22Rv1 (cell line): ENCODE measurements at regions not wholly inside any gene's neighbourhood (a gene's known extent, or its start where the extent isn't known, plus 50 kb on each side); places are given as distances from the start of the nearest gene placed in this dataset.

ENCODE experiments used
- ZFX ChIP-seq: fragments of 450-650 bp; IDR thresholded peaks from 2 replicates; pipeline ENCODE4 v1.6.1; 2017; ENCODE audit warnings: antibody characterized with exemption, borderline replicate concordance
- TF ChIP-seq, protein P1 (sequence below): fragments of 450-650 bp; IDR thresholded peaks from 2 replicates; pipeline ENCODE4 v1.5.1; 2017; ENCODE audit warnings: mild to moderate bottlenecking

DNA sequence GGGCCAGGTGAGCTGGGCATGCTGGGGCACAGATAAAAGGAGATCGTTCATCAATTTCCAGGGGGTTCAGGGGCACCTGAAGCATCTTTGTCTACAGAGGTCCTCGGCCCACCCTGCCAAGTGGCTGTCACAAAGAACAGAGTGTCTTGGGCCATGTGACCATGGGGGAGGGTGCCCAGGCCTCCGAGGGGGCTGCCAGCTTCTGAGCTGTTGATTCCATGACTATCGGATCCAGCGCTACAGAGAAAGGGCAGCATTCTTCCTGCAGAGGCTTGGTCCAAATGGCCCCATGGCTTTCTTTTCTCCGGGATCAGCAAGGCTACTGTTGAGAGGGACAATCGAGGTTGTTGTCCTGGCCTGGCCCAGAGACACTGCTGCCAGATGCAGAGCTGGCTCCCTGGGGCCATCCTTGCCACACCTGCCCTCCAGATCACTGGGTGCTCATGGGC is 289.2 kb downstream of the ZSWIM6 start:
- TF ChIP-seq, protein P1, sequence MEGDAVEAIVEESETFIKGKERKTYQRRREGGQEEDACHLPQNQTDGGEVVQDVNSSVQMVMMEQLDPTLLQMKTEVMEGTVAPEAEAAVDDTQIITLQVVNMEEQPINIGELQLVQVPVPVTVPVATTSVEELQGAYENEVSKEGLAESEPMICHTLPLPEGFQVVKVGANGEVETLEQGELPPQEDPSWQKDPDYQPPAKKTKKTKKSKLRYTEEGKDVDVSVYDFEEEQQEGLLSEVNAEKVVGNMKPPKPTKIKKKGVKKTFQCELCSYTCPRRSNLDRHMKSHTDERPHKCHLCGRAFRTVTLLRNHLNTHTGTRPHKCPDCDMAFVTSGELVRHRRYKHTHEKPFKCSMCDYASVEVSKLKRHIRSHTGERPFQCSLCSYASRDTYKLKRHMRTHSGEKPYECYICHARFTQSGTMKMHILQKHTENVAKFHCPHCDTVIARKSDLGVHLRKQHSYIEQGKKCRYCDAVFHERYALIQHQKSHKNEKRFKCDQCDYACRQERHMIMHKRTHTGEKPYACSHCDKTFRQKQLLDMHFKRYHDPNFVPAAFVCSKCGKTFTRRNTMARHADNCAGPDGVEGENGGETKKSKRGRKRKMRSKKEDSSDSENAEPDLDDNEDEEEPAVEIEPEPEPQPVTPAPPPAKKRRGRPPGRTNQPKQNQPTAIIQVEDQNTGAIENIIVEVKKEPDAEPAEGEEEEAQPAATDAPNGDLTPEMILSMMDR = no peak
- no peak for TF ChIP-seq ZFX
